IMR-90 (cell line): ENCODE measurements at regions not wholly inside any gene's neighbourhood (a gene's known extent, or its start where the extent isn't known, plus 50 kb on each side); places are given as distances from the start of the nearest gene placed in this dataset.

Source experiments
- ATAC-seq: fragments of 200-7000 bp; cut with Tn5 transposase; 2 replicates; pipeline ENCODE4 v1.9.1; 2020; ENCODE audit warnings: low read depth, mild to moderate bottlenecking, moderate library complexity
- BruUV-seq: library from RNA; stranded (reverse); fragments of 400-500 nt; replicated peaks from 2 replicates; lab custom pipeline; 2021; lab: Mats Ljungman, UMichigan
- CTCF ChIA-PET: fragments of 300-600 bp; formaldehyde crosslinking; extraction: SDS; loops from one replicate; lab custom pipeline; 2021; ENCODE audit warnings: antibody characterized with exemption; lab: Yijun Ruan, JAX
- POLR2A ChIA-PET: fragments of 300-600 bp; sonication (Branson Sonifier 250); formaldehyde crosslinking; loops from one replicate; lab custom pipeline; 2022; ENCODE audit warnings: antibody characterized with exemption; ENCODE audit not compliant: unreplicated experiment; lab: Charles Lee
- DNase-seq: peaks from one replicate; pipeline ENCODE4 v3.0.0; 2013
- H2AFZ ChIP-seq: replicated peaks from 2 replicates; pipeline ENCODE3; 2013; ENCODE audit warnings: low read length, mild to moderate bottlenecking; ENCODE audit not compliant: poor library complexity
- H2AK5ac ChIP-seq: 2 replicates; pipeline ENCODE4 v1.6.1; 2013; ENCODE audit warnings: low read depth, low read length, inconsistent platforms
- H2AK9ac ChIP-seq: replicated peaks from 2 replicates; pipeline ENCODE3; 2013; ENCODE audit warnings: mild to moderate bottlenecking, low read depth, low read length, moderate library complexity; ENCODE audit not compliant: poor library complexity
- H2BK120ac ChIP-seq: 2 replicates; pipeline ENCODE4 v1.6.1; 2013; ENCODE audit warnings: low read depth, low read length, inconsistent platforms
- H2BK15ac ChIP-seq: 3 replicates; pipeline ENCODE4 v1.6.1; 2013; ENCODE audit warnings: low read depth, low read length, inconsistent platforms
- H2BK20ac ChIP-seq: 2 replicates; pipeline ENCODE4 v1.6.1; 2013; ENCODE audit warnings: low read depth, mild to moderate bottlenecking, inconsistent platforms, low read length, moderate library complexity
- H2BK5ac ChIP-seq: 2 replicates; pipeline ENCODE4 v1.6.1; 2013; ENCODE audit warnings: mild to moderate bottlenecking, low read depth, low read length, inconsistent platforms; ENCODE audit not compliant: poor library complexity, severe bottlenecking
- H3K14ac ChIP-seq: replicated peaks from 2 replicates; pipeline ENCODE4 v1.6.1; 2013; ENCODE audit warnings: low read depth, low read length, inconsistent platforms
- H3K18ac ChIP-seq: 2 replicates; pipeline ENCODE4 v1.6.1; 2013; ENCODE audit warnings: low read depth, low read length, control low read depth
- H3K23ac ChIP-seq: 2 replicates; pipeline ENCODE4 v1.6.1; 2013; ENCODE audit warnings: low read depth, low read length, inconsistent platforms
- H3K27ac ChIP-seq: 2 replicates; pipeline ENCODE4 v1.5.1; 2013; ENCODE audit warnings: mild to moderate bottlenecking, control low read depth, low read length; ENCODE audit not compliant: insufficient read depth
- H3K27me3 ChIP-seq: 2 replicates; pipeline ENCODE4 v1.6.1; 2013; ENCODE audit warnings: low read length; ENCODE audit not compliant: control insufficient read depth, insufficient read depth
- H3K36me3 ChIP-seq: 2 replicates; pipeline ENCODE4 v1.6.1; 2013; ENCODE audit warnings: low read length, mixed read lengths; ENCODE audit not compliant: control insufficient read depth, insufficient read depth
- H3K4ac ChIP-seq: 2 replicates; pipeline ENCODE4 v1.6.1; 2013; ENCODE audit warnings: low read depth, low read length, inconsistent platforms
- H3K4me1 ChIP-seq: 2 replicates; pipeline ENCODE4 v1.6.1; 2013; ENCODE audit warnings: low read length, mixed read lengths; ENCODE audit not compliant: control insufficient read depth, insufficient read depth
- H3K4me2 ChIP-seq: 2 replicates; pipeline ENCODE4 v1.6.1; 2013; ENCODE audit warnings: low read depth, mild to moderate bottlenecking, control low read depth, low read length, moderate library complexity
- H3K4me3 ChIP-seq: 2 replicates; pipeline ENCODE4 v1.5.1; 2013; ENCODE audit warnings: low read depth, mild to moderate bottlenecking, control low read depth, low read length, moderate library complexity; ENCODE audit not compliant: insufficient read depth
- H3K56ac ChIP-seq: 2 replicates; pipeline ENCODE4 v1.6.1; 2013; ENCODE audit warnings: low read length, inconsistent platforms; ENCODE audit not compliant: insufficient read depth; ENCODE audit errors: extremely low read depth
- H3K79me1 ChIP-seq, 2 experiments: 2 replicates each; pipeline ENCODE4 v1.6.1; 2013; ENCODE audit warnings: low read length in 2 of 2, inconsistent platforms in 1 of 2, low read depth in 1 of 2
- H3K9ac ChIP-seq: 2 replicates; pipeline ENCODE4 v1.6.1; 2013; ENCODE audit warnings: low read depth, low read length, control low read depth
- H3K9me1 ChIP-seq: 2 replicates; pipeline ENCODE4 v1.6.1; 2013; ENCODE audit warnings: low read length, inconsistent platforms; ENCODE audit not compliant: insufficient read depth
- H3K9me3 ChIP-seq: 2 replicates; pipeline ENCODE4 v1.6.1; 2013; ENCODE audit warnings: low read length; ENCODE audit not compliant: control insufficient read depth, insufficient read depth
- H4K20me1 ChIP-seq: 2 replicates; pipeline ENCODE4 v1.6.1; 2013; ENCODE audit warnings: low read length, inconsistent platforms; ENCODE audit not compliant: insufficient read depth
- H4K5ac ChIP-seq: 2 replicates; pipeline ENCODE4 v1.6.1; 2013; ENCODE audit warnings: mild to moderate bottlenecking, low read depth, low read length, control low read depth
- H4K8ac ChIP-seq, 2 experiments: 2 replicates each; pipeline ENCODE4 v1.6.1; 2013; ENCODE audit warnings: low read depth in 2 of 2, low read length in 2 of 2, control low read depth in 1 of 2, inconsistent platforms in 1 of 2
- H4K91ac ChIP-seq: 2 replicates; pipeline ENCODE4 v1.6.1; 2013; ENCODE audit warnings: low read depth, low read length, inconsistent platforms; ENCODE audit not compliant: insufficient read depth
- BHLHE40 ChIP-seq: fragments of 150-350 bp; IDR thresholded peaks from 2 replicates; pipeline ENCODE4 v1.6.1; 2016; ENCODE audit warnings: mild to moderate bottlenecking, low read depth, low read length
- CEBPB ChIP-seq: IDR thresholded peaks from 2 replicates; pipeline ENCODE4 v1.6.1; 2012; ENCODE audit warnings: low read depth, low read length, improper control_type of control experiment
- CHD1 ChIP-seq: IDR thresholded peaks from 2 replicates; pipeline ENCODE4 v1.6.1; 2012; ENCODE audit warnings: low read depth, low read length, improper control_type of control experiment
- FOS ChIP-seq: fragments of 150-350 bp; IDR thresholded peaks from 2 replicates; pipeline ENCODE4 v1.6.1; 2016; ENCODE audit warnings: low read depth, low read length
- MAFK ChIP-seq: IDR thresholded peaks from 2 replicates; pipeline ENCODE4 v1.6.1; 2012; ENCODE audit warnings: low read depth, low read length, improper control_type of control experiment
- MAZ ChIP-seq: IDR thresholded peaks from 2 replicates; pipeline ENCODE4 v1.6.1; 2012; ENCODE audit warnings: low read depth, mild to moderate bottlenecking, low read length, improper control_type of control experiment, moderate library complexity, borderline replicate concordance
- MXI1 ChIP-seq: IDR thresholded peaks from 2 replicates; pipeline ENCODE4 v1.6.1; 2012; ENCODE audit warnings: low read depth, mild to moderate bottlenecking, low read length, moderate library complexity, borderline replicate concordance
- NFE2L2 ChIP-seq: fragments of 150-350 bp; IDR thresholded peaks from 2 replicates; pipeline ENCODE4 v1.6.1; 2016; ENCODE audit warnings: low read depth, mild to moderate bottlenecking, low read length
- POLR2A ChIP-seq: IDR thresholded peaks from 2 replicates; pipeline ENCODE4 v1.6.1; 2012; ENCODE audit warnings: mild to moderate bottlenecking, low read depth, low read length
- RAD21 ChIP-seq: IDR thresholded peaks from 2 replicates; pipeline ENCODE4 v1.6.1; 2012; ENCODE audit warnings: low read length, improper control_type of control experiment
- RCOR1 ChIP-seq: IDR thresholded peaks from 2 replicates; pipeline ENCODE4 v1.6.1; 2012; ENCODE audit warnings: mild to moderate bottlenecking, low read length, improper control_type of control experiment; ENCODE audit not compliant: insufficient replicate concordance
- RFX5 ChIP-seq: IDR thresholded peaks from 2 replicates; pipeline ENCODE4 v1.8.0; 2012; ENCODE audit warnings: low read depth, mild to moderate bottlenecking, low read length, moderate library complexity
- SMC3 ChIP-seq: fragments of 150-350 bp; IDR thresholded peaks from 2 replicates; pipeline ENCODE4 v1.6.1; 2016; ENCODE audit warnings: low read depth, mild to moderate bottlenecking, antibody characterized with exemption, low read length, moderate library complexity
- WGBS, 2 experiments: methylation state at CpG; one replicate each; pipeline versions ENCODE4 v1.1.5 to v1.1.7; 2013; ENCODE audit warnings: missing lambda C conversion rate in 2 of 2; ENCODE audit not compliant: insufficient read length in 1 of 2; ENCODE audit errors: extremely low coverage in 2 of 2; 5-methylcytosine and 5-hydroxymethylcytosine counted together
- dilution Hi-C: fragments of 300-500 bp; cut with HindIII; formaldehyde crosslinking; loops from one replicate; pipeline ENCODE4 v1.14.3; 2018; ENCODE audit warnings: low sequenced_read_pairs; ENCODE audit not compliant: unreplicated experiment
- in situ Hi-C: fragments of 300-500 bp; cut with MboI; formaldehyde crosslinking; loops from 3 replicates; pipeline ENCODE4 v1.14.3; 2019; ENCODE audit warnings: low sequenced_read_pairs, inconsistent platforms, mixed read lengths
- intact Hi-C: fragments of 100-400 bp; cut with micrococcal nuclease; formaldehyde crosslinking; loops from 2 replicates; pipeline ENCODE4 v1.10.0; 2022
- TF ChIP-seq, protein P1 (sequence below): conservative IDR thresholded peaks from 2 replicates; pipeline ENCODE4 v1.5.1; 2012; ENCODE audit warnings: mild to moderate bottlenecking, low read depth, low read length, improper control_type of control experiment
- TF ChIP-seq, protein P2 (sequence below): fragments of 150-350 bp; IDR thresholded peaks from 2 replicates; pipeline ENCODE4 v1.6.1; 2016; ENCODE audit warnings: low read depth, mild to moderate bottlenecking, low read length, moderate library complexity, borderline replicate concordance
- TF ChIP-seq, protein P3 (sequence below): fragments of 150-350 bp; IDR thresholded peaks from 2 replicates; pipeline ENCODE4 v1.6.1; 2017; ENCODE audit warnings: mild to moderate bottlenecking, antibody characterized with exemption, low read length, low read depth

DNA sequence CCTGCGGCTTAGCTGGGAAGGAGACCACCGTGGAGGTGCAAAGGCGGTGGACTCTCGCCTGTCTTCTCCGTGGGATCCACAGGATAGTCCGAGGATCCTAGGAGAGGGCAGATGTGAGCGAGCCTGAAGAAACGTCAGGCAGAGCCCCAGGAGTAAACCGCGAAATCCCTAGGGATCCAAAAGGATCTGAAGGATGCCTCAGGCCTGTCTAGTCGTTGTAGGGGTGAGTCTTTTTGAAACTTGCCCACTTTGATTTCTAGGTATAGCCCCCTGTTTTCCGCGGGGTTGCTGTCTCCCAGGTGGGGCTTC, 576.5 kb downstream of the KCNJ18 start:
- Histone ChIP-seq H2BK120ac (no peak overlapping the region), H2BK20ac (no peak overlapping the region), H3K4ac (no peak overlapping the region), H3K27me3 (no peaks in the 10 kb centered on the region), H3K27ac (no peak overlapping the region), H3K4me2 (no peak overlapping the region), H2AK5ac (no peak overlapping the region), H3K9me1 (no peaks in the 10 kb centered on the region), H3K56ac (no peak overlapping the region), H3K9me3 (peaks cover 43% of the 10 kb centered on the region), H3K36me3 (no peaks in the 10 kb centered on the region), H4K91ac (no peak overlapping the region), H3K4me3 (no peak overlapping the region), H3K23ac (no peak overlapping the region), H3K4me1 (no peaks in the 10 kb centered on the region), H4K20me1 (no peaks in the 10 kb centered on the region), H3K14ac (no peak overlapping the region), H3K18ac (no peak overlapping the region), H2AK9ac (no peak overlapping the region), H2AFZ (no peak overlapping the region), H2BK5ac (no peak overlapping the region), H4K8ac (no peak overlapping the region), H2BK15ac (no peak overlapping the region), H3K9ac (no peak overlapping the region), H3K79me1 (no peaks in the 10 kb centered on the region), H4K5ac (no peak overlapping the region)
- POLR2A ChIA-PET = no interaction called here
- in situ Hi-C loops = no loop called here
- TF ChIP-seq MAFK (no peak), MAZ (no peak), SMC3 (no peak), RFX5 (no peak), BHLHE40 (no peak), RAD21 (no peak), RCOR1 (no peak), POLR2A (no peak), MXI1 (no peak), FOS (no peak), CEBPB (no peak), NFE2L2 (no peak), CHD1 (no peak)
- TF ChIP-seq, protein P1, sequence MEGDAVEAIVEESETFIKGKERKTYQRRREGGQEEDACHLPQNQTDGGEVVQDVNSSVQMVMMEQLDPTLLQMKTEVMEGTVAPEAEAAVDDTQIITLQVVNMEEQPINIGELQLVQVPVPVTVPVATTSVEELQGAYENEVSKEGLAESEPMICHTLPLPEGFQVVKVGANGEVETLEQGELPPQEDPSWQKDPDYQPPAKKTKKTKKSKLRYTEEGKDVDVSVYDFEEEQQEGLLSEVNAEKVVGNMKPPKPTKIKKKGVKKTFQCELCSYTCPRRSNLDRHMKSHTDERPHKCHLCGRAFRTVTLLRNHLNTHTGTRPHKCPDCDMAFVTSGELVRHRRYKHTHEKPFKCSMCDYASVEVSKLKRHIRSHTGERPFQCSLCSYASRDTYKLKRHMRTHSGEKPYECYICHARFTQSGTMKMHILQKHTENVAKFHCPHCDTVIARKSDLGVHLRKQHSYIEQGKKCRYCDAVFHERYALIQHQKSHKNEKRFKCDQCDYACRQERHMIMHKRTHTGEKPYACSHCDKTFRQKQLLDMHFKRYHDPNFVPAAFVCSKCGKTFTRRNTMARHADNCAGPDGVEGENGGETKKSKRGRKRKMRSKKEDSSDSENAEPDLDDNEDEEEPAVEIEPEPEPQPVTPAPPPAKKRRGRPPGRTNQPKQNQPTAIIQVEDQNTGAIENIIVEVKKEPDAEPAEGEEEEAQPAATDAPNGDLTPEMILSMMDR = no peak
- TF ChIP-seq, protein P2, sequence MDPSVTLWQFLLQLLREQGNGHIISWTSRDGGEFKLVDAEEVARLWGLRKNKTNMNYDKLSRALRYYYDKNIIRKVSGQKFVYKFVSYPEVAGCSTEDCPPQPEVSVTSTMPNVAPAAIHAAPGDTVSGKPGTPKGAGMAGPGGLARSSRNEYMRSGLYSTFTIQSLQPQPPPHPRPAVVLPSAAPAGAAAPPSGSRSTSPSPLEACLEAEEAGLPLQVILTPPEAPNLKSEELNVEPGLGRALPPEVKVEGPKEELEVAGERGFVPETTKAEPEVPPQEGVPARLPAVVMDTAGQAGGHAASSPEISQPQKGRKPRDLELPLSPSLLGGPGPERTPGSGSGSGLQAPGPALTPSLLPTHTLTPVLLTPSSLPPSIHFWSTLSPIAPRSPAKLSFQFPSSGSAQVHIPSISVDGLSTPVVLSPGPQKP = no peak
- TF ChIP-seq, protein P3, sequence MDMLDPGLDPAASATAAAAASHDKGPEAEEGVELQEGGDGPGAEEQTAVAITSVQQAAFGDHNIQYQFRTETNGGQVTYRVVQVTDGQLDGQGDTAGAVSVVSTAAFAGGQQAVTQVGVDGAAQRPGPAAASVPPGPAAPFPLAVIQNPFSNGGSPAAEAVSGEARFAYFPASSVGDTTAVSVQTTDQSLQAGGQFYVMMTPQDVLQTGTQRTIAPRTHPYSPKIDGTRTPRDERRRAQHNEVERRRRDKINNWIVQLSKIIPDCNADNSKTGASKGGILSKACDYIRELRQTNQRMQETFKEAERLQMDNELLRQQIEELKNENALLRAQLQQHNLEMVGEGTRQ = no peak
- ATAC-seq (no peak), DNase-seq (no peak)
- dilution Hi-C loops = no loop called here
- BruUV-seq = no TSS peak
- CTCF ChIA-PET = no interaction called here
- intact Hi-C loops = no loop called here
- no CpG with 5 or more reads among the region's 13 CpGs for WGBS, 2 experiments
